Panc1 (cell line): ENCODE measurements at regions not wholly inside any gene's neighbourhood (a gene's known extent, or its start where the extent isn't known, plus 50 kb on each side); places are given as distances from the start of the nearest gene placed in this dataset.

ENCODE experiments used
- CTCF ChIP-seq: fragments of 450-650 bp; IDR thresholded peaks from 2 replicates; pipeline ENCODE4 v1.5.1; 2017; ENCODE audit warnings: mild to moderate bottlenecking
- POLR2AphosphoS5 ChIP-seq: IDR thresholded peaks from 2 replicates; pipeline ENCODE4 v1.6.1; 2012; ENCODE audit warnings: mild to moderate bottlenecking, low read depth, low read length, moderate library complexity
- REST ChIP-seq, 2 experiments: IDR thresholded peaks; 2 replicates each; pipeline ENCODE4 v1.6.1; 2011 to 2012; ENCODE audit warnings: low read depth in 2 of 2, control low read depth in 1 of 2, low read length in 1 of 2, mild to moderate bottlenecking in 1 of 2, moderate library complexity in 1 of 2; ENCODE audit not compliant: insufficient read depth in 1 of 2
- SIN3A ChIP-seq: IDR thresholded peaks from 2 replicates; pipeline ENCODE4 v1.6.1; 2012; ENCODE audit warnings: low read depth, mild to moderate bottlenecking, low read length, moderate library complexity, borderline replicate concordance; ENCODE audit not compliant: insufficient read depth
- TCF7L2 ChIP-seq: IDR thresholded peaks from 2 replicates; pipeline ENCODE4 v1.6.1; 2011; ENCODE audit warnings: mild to moderate bottlenecking, low read depth, low read length, inconsistent platforms

DNA sequence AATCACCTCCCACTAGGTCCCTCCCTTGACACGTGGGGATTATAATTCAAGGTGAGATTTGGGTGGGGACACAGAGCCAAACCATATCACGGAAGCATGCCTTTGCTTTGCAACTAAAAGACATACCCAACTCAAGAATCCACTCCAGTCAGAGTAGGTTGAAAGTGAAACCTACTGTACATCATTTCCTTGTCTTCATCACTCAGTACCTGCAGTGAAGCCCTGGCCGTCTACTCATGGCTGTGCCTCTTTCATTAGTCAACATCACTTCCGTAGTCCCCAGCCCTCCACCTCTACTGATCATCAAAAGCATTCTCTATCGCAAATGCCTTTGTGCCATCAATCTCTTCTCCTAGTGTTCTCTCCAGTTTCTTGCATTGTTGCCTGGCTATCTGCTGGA lies 343.1 kb upstream of the ARGLU1 start:
- TF ChIP-seq CTCF, result no peak
- no peak for TF ChIP-seq POLR2AphosphoS5
- TF ChIP-seq TCF7L2, result no peak
- no peak for TF ChIP-seq REST (IDR thresholded peaks at IDR 0.05; ENCODE audit: insufficient read depth in 1 of 2, low read depth in 2 of 2, low read length in 1 of 2)
- no peak for TF ChIP-seq SIN3A
